Activated effector memory CD4-positive, alpha-beta T cell treated with Interleukin-2 at 50 U/mL for 16 hours (primary cell): ENCODE measurements at regions not wholly inside any gene's neighbourhood (a gene's known extent, or its start where the extent isn't known, plus 50 kb on each side); places are given as distances from the start of the nearest gene placed in this dataset.

Experiments
- DNase-seq: peaks from one replicate; pipeline ENCODE4 v3.0.0-alpha.2; 2020

DNA sequence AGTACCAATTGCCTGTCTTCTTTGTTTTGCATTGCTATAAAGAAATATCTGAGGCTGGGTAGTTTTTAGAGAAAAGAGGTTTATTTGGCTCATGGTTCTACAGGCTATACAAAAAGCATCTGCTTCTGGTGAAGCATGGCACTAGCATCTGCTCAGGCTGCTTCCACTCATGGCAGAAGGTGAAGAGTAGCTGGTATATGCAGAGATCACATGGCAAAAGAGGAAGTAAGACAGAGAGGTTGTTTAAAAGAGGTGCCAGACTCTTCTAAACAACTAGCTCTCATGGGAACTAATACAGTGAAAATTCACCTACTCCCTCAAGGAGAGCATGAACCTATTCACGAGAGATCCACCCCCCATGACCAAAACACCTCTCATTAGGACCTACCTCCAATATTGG, 56.7 kb upstream of the GUCA2B start:
- no peak for DNase-seq

GRCh38 chr1:42089246-42089645, 64.0 kb upstream of the GUCA2B start:
- DNase-seq = no peak

DNA sequence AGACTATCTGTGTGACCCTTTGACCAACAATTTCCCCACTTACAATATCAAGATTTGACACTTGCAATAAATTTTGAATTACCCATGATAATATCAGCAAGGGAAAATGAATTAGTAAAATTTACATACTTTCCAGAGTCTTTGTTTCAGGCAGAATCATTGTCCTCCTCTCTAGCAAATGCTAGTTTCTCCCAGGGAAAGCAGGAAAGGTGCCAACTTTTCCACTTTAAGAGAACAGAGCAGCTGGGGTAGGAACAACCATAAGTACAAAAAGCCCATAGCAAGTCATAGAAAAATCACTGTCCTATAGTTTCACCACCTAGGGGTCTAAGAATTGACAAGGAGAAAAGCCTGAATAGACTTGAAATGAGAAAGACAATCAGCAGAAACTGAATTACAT, 67.1 kb upstream of the GUCA2B start:
- DNase-seq = no peak

DNA sequence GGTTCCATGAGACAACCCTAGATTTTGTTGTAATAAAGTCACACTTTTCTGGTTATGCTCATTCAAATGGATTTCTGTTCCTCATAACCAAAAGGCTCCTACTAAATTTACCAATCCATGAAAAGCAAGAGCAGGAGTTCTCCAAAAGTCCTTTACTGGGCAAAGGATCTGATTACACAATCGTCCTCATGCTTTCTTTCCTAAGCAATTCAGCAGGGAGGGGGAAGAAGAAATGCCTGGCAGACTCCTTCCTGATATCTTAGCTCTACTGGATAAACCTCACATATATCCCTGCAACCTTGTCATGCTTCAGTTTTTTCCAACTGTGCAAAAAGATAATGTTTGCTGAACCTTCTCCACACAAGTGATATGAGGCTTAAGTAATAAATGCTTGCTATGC, 67.6 kb upstream of the GUCA2B start:
- DNase-seq = no peak

- no peak for DNase-seq
Observed at GRCh38 chr1:42081475-42081874, 71.7 kb upstream of the GUCA2B start.

DNA sequence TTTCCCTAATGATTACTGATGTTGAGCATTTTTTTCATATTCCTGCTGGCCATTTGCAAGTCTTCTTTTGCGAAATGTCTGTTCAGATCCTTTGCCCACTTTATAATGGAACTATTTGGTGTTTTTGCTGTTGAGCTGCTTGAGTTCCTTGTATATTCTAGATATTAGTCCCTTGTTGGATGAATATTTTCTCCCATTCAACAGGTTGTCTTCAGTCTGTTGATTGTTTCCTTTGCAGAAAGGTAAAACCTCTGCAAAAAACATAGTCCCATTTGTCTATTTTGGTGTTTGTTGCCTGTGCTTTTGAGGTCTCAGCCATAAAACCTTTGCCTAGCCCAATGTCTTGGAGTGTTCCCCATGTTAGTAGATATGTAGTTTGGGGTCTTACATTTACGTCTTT, 78.0 kb upstream of the GUCA2B start:
- DNase-seq = no peak

GRCh38 chr1:42070996-42071395, 82.2 kb upstream of the GUCA2B start:
- no peak for DNase-seq

GRCh38 chr1:42057800-42058199, 95.4 kb upstream of the GUCA2B start:
- no peak for DNase-seq

DNA sequence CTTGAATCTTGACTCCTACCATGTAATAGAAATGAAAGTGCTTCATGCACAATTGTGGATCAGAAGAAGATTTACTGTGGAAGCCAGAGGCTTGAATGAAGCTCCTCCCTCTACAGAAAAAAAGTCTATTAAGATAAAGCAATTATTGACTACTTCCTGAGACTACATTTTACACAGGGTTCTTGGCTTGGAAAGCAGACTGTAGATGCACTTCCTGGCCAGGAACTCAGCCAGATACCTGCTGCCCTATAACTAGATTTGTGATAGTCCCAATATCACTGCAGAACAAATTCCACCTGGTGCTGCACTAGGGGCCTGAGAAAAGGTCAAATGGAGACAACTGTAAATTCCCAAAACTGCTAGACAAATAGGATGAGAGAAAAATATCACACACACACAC, 96.8 kb upstream of the GUCA2B start:
- DNase-seq = no peak

- no peak for DNase-seq
Observed at GRCh38 chr1:42055061-42055460, 98.1 kb upstream of the GUCA2B start.

- no peak for DNase-seq
Observed at GRCh38 chr1:42052072-42052699, 101.0 kb upstream of the GUCA2B start.

DNA sequence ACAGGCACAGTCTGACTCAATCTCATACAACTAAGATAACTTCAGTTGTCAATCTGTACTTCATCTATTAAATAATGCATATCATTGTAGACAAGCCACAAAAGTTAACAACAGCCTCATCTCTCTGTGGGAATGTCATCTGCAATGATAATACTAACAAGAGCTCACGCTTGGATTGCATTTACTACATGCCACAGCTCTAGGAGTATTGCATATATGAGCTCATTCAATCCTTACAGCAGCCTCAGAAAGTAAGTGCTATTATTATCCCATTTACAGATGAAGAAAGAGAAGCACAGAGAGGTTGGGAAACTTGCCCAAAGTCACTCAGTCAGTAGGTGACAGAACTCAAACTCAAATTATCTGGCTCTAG, 105.7 kb upstream of the GUCA2B start:
- no peak for DNase-seq

GRCh38 chr1:42046761-42047507, 106.3 kb upstream of the GUCA2B start:
- DNase-seq = no peak

GRCh38 chr1:42044346-42044745, 108.9 kb upstream of the GUCA2B start:
- DNase-seq = no peak

- DNase-seq = no peak
Observed at GRCh38 chr1:42043811-42044210, 109.4 kb upstream of the GUCA2B start.

DNA sequence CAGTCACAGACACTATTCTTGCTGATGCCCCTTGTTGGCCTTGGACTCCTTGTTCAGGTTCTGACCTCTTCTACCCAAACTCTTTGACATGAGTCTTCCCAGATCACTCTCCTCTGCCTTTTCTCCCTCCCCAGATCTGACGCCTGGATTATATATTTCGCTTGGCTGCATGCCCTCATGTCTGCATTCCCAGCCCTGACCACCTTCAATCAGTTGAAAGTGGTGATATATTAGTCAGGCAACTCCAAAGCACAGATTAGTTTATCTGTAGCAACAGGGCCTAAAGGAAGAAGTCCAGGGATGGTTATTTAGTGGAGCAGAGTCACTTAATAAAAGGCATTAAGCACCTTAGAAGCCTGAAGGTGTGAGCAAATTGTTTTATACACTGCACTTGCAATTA, 110.0 kb upstream of the GUCA2B start:
- no peak for DNase-seq

DNA sequence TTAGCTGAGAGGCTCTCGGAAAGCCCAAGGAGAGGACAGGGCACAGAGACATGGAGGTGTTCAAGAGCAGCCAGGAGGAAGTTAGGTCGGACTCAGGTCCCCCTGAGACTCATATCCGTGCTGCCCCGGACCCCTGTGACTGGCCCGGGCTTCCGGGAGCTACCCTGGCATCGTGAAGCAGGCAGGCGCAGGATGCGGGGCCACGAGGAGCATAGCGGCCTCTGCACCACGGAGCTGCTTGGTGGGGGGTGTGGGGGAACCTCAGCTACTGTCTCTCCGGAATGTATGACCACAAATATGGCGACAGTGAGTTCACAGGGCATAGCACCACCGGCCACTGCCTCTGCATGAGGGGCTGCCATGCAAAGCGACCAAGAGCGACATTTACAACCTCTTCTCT, 112.2 kb upstream of the GUCA2B start:
- DNase-seq = no peak

- DNase-seq = no peak
Observed at GRCh38 chr1:42040159-42040558, 113.1 kb upstream of the GUCA2B start.

DNA sequence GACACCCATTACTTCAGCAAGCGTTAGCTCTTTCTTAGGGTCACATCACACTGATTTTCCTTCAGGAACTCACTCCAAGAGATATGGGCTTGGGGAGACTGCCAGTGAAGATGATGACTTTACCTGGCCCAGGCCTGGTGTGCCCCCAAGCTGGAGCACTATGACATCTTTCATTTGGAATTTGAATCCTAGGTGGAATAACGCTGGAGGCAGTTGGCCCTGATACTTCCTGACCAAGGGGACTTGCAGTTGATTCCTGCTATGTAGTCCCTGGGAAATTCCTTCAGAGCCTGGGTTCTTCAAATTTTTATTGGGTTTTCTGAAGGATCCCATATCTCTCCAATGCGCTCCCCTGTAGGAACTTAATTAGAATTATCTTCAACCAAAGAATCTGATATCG, 114.9 kb upstream of the GUCA2B start:
- no peak for DNase-seq

- no peak for DNase-seq
Observed at GRCh38 chr1:42037586-42037985, 115.6 kb upstream of the GUCA2B start.

DNA sequence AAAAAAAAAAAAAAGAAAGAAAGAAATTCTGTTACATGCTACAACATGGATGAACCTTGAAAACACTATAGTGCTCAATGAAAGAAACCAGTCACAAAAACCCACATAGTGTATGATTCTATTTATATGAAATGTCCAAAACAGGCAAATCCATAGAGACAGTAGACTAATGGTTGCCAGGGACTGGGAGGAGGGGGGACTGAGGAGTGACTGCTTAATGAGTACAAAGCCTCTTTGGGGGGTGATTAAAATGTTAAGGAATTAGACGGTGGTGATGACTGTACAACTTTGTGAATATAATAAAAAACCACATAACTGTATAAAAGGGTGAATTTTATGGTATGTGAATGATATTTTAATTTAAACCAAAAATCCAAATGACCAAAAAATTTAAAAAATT, 116.0 kb upstream of the GUCA2B start:
- DNase-seq = no peak

DNA sequence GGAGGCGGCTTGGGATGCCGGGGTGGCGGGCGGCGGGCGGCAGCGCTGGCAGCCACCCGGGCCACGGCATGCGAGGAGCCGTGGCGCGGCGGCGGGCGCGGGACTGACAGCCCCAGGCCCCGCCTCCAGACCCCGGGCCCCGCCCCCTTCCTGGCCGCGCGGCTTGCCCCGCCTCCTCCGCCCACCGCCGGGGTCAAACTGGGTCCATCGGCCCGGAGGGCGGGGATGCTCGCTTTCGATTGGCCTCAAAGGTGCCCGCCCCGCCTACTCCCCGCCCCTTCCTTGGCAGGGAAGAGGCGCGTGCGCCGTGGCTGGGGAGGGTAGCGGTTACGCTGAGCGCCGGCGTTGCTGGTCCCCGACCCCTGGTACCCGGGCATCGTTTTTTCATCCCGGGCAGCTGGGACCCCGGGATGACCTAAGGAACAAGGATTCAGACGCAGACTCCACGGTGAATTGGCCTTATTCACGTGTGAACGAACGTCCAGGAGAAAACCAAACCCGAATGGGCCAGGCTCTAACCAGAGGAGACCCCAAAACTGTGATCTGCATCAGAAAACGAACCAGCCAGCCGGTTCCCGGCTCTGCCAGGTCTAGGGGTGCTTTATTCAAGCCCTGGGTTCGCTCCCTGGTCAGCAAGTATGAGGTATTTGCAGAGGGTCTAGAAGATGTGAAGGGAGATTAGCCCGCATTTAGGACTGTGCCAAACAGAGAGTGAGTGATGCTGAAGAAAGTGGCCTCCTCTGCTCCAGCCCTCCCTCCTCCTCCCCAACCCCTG, 117.2 kb upstream of the GUCA2B start:
- peak; percentile 98 for DNase-seq

DNA sequence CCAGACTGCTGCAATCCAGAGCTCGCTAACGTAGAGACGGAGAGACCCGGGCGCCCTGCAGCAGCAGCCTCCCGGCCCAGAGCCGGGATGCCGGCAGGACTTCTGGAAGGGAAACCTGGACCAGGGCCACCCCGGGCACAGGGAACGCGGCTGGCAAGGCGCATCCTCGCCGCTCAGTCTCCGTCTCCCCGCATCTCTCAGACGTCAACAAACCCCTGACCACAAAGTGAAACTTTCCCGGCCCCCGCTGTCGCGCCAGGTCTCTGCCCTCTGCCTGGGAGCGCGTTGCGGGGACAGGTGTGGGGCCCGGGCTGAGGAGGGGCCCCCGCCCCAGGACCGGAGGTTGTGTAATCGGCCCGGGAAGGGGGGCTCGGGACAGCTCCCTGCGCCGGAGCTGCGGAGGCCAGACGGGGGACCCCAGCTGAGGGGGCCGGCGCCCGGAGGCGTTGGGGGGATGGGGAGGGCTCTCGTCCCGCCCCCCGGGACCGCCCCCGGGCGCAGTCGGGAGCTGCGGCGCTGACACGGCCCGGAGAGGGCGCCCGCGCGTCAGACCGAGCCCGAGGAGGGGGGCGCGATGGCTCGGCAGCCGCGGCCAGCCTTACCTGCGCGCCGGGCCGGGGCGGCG, 116.6 kb upstream of the HIVEP3 start:
- no peak for DNase-seq

DNA sequence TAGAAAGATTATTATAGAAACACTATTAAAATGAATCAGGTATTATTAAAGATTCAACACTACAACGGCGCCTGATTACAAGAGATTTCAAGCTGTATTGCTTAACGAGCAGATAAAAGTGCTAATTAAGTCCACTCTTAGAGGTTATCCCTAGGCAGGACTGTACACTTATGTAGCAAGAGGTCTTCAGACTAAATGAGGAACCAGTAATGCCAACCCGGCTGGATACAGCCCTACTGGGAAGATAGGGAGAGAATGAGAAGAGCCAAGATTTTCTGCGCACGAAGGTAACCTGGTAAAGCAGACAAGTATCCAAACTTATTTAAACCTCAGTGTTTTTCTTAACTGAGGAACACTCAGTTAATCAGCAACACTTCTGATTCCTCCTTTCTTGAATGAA, 115.7 kb upstream of the HIVEP3 start:
- DNase-seq = no peak
